ENCODE measurements at regions not wholly inside any gene's neighbourhood (a gene's known extent, or its start where the extent isn't known, plus 50 kb on each side); places are given as distances from the start of the nearest gene placed in this dataset.

GRCh38 chr7:115779561-115779960 lies 251.0 kb downstream of the TFEC start:
- TF ChIP-seq ZBTB8A (tag by site-specific recombination; IDR thresholded peaks at IDR 0.05), result no peak
- no peak for TF ChIP-seq YY1 (tag by site-specific recombination; IDR thresholded peaks at IDR 0.05)
- no peak for TF ChIP-seq CTCF (tag by site-specific recombination; IDR thresholded peaks at IDR 0.05)
- TF ChIP-seq ZNF658 (tag by site-specific recombination; IDR thresholded peaks at IDR 0.05), result no peak
- no peak for TF ChIP-seq ZNF274 (IDR thresholded peaks at IDR 0.05; ENCODE audit: low read length)
- no peak for TF ChIP-seq ZNF274 (tag by site-specific recombination; IDR thresholded peaks at IDR 0.05; ENCODE audit: borderline replicate concordance)
- no peak for TF ChIP-seq ZNF623 (tag by site-specific recombination; IDR thresholded peaks at IDR 0.05)
- TF ChIP-seq ZBTB26 (tag by site-specific recombination; optimal IDR thresholded peaks at IDR 0.05), result no peak
- no peak for TF ChIP-seq ZSCAN18 (tag by site-specific recombination; IDR thresholded peaks at IDR 0.05)
- TF ChIP-seq TSHZ1 (tag by site-specific recombination; IDR thresholded peaks at IDR 0.05; ENCODE audit: borderline replicate concordance), result no peak
- no peak for TF ChIP-seq ZNF416 (tag by site-specific recombination; IDR thresholded peaks at IDR 0.05)
- TF ChIP-seq KLF16 (tag by site-specific recombination; IDR thresholded peaks at IDR 0.05), result no peak
- no peak for TF ChIP-seq ZNF692 (tag by site-specific recombination; IDR thresholded peaks at IDR 0.05)
